GM18858 (cell line): ENCODE measurements at regions not wholly inside any gene's neighbourhood (a gene's known extent, or its start where the extent isn't known, plus 50 kb on each side); places are given as distances from the start of the nearest gene placed in this dataset.

Experiments used
- ATAC-seq: cut with Tn5 transposase; IDR thresholded peaks from one replicate; pipeline ENCODE4 v1.9.1; 2021; ENCODE audit not compliant: unreplicated experiment

- no peak for ATAC-seq
Observed at GRCh38 chr3:99131876-99132275, 230.4 kb upstream of the DCBLD2 start.

- ATAC-seq: no peak
Observed at GRCh38 chr3:99128725-99129505, 227.4 kb upstream of the DCBLD2 start.

GRCh38 chr3:99128235-99128634, 226.7 kb upstream of the DCBLD2 start:
- ATAC-seq: no peak

GRCh38 chr3:99126316-99126715, 224.8 kb upstream of the DCBLD2 start:
- ATAC-seq: no peak

- ATAC-seq: no peak
Observed at GRCh38 chr3:99119385-99119784, 217.9 kb upstream of the DCBLD2 start.

GRCh38 chr3:99118381-99118780, 216.9 kb upstream of the DCBLD2 start:
- ATAC-seq: no peak

- ATAC-seq: no peak
Observed at GRCh38 chr3:99114565-99115291, 213.2 kb upstream of the DCBLD2 start.

GRCh38 chr3:99111235-99111634, 209.7 kb upstream of the DCBLD2 start:
- peak; percentile 78 for ATAC-seq

- no peak for ATAC-seq
Observed at GRCh38 chr3:99110401-99110800, 208.9 kb upstream of the DCBLD2 start.

- ATAC-seq: no peak
Observed at GRCh38 chr3:99108508-99108907, 207.0 kb upstream of the DCBLD2 start.

- no peak for ATAC-seq
Observed at GRCh38 chr3:99094606-99095005, 193.1 kb upstream of the DCBLD2 start.

- no peak for ATAC-seq
Observed at GRCh38 chr3:99087277-99087676, 185.8 kb upstream of the DCBLD2 start.

GRCh38 chr3:99084826-99085225, 183.3 kb upstream of the DCBLD2 start:
- ATAC-seq: no peak

- ATAC-seq: no peak
Observed at GRCh38 chr3:99084156-99084555, 182.7 kb upstream of the DCBLD2 start.

- no peak for ATAC-seq
Observed at GRCh38 chr3:99071096-99071495, 169.6 kb upstream of the DCBLD2 start.

GRCh38 chr3:99069973-99070372, 168.5 kb upstream of the DCBLD2 start:
- no peak for ATAC-seq

GRCh38 chr3:99066863-99067262, 165.4 kb upstream of the DCBLD2 start:
- no peak for ATAC-seq

GRCh38 chr3:99049164-99049563, 147.7 kb upstream of the DCBLD2 start:
- ATAC-seq: no peak

GRCh38 chr3:99041747-99042146, 140.3 kb upstream of the DCBLD2 start:
- ATAC-seq: no peak

- no peak for ATAC-seq
Observed at GRCh38 chr3:99031778-99032177, 130.3 kb upstream of the DCBLD2 start.

GRCh38 chr3:99023590-99024192, 122.2 kb upstream of the DCBLD2 start:
- peak; percentile 86 for ATAC-seq

- ATAC-seq: no peak
Observed at GRCh38 chr3:99021466-99021865, 120.0 kb upstream of the DCBLD2 start.
